Thyroid gland (tissue), 4 donors: ENCODE measurements at regions not wholly inside any gene's neighbourhood (a gene's known extent, or its start where the extent isn't known, plus 50 kb on each side); places are given as distances from the start of the nearest gene placed in this dataset.

Experiments
- POLR2A ChIP-seq, 2 donors: fragments of 450-650 bp; IDR thresholded peaks; one replicate each; pipeline ENCODE4 v1.6.1; 2017; ENCODE audit warnings: antibody characterized with exemption in 2 of 2, mild to moderate bottlenecking in 2 of 2, moderate library complexity in 1 of 2
- TF ChIP-seq, protein P1 (sequence below), 6 experiments: fragments of 200-600 bp in 3 of 6; fragments of 450-650 bp in 3 of 6; sonication (generic) in 3 of 6; IDR thresholded peaks; one replicate each; pipeline ENCODE4 v1.5.1; 2016 to 2019; ENCODE audit warnings: antibody characterized with exemption in 6 of 6, mild to moderate bottlenecking in 2 of 6, inconsistent platforms in 1 of 6, moderate library complexity in 1 of 6

DNA sequence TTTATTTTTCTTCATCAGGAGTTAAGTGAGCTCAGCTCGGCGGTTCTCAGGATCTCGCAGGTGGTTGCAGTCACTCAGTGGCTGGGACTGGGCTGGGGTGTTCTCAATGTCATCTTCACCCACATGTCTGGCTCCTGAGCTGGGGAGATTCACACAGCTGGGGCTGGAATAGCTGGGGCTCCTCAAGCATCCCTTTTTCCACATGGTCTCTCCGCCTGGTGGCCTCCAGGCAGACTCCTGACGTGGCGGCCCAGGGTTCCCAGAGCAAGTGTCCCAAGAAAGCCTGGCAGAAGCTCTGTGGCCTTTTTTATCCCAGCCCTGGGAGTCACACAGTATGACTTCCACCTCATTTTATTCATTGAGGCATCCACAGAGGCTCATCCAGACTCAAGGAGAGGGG, 84.1 kb upstream of the ANKRD34C start:
- no peak for TF ChIP-seq POLR2A (IDR thresholded peaks at IDR 0.05)
- TF ChIP-seq, protein P1, sequence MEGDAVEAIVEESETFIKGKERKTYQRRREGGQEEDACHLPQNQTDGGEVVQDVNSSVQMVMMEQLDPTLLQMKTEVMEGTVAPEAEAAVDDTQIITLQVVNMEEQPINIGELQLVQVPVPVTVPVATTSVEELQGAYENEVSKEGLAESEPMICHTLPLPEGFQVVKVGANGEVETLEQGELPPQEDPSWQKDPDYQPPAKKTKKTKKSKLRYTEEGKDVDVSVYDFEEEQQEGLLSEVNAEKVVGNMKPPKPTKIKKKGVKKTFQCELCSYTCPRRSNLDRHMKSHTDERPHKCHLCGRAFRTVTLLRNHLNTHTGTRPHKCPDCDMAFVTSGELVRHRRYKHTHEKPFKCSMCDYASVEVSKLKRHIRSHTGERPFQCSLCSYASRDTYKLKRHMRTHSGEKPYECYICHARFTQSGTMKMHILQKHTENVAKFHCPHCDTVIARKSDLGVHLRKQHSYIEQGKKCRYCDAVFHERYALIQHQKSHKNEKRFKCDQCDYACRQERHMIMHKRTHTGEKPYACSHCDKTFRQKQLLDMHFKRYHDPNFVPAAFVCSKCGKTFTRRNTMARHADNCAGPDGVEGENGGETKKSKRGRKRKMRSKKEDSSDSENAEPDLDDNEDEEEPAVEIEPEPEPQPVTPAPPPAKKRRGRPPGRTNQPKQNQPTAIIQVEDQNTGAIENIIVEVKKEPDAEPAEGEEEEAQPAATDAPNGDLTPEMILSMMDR (IDR thresholded peaks at IDR 0.05) = no peak
